CD4-positive, alpha-beta T cell treated with Interleukin-6 for 4 hours (primary cell): ENCODE measurements at regions not wholly inside any gene's neighbourhood (a gene's known extent, or its start where the extent isn't known, plus 50 kb on each side); places are given as distances from the start of the nearest gene placed in this dataset.
"Not testable (repeated sequence)": the region's sequence is repeated elsewhere in the genome, so short reads cannot be mapped to it uniquely, and the experiment has no call there.

Experiments used
- DNase-seq: peaks from one replicate; pipeline ENCODE4 v3.0.0-alpha.2; 2020; ENCODE audit warnings: mixed read lengths

- DNase-seq: not testable (repeated sequence)
Measured at GRCh38 chr15:24531235-24531634, 144.3 kb upstream of the NPAP1 start.

- DNase-seq: not testable (repeated sequence)
Measured at GRCh38 chr15:24534032-24534431, 141.5 kb upstream of the NPAP1 start.

DNA sequence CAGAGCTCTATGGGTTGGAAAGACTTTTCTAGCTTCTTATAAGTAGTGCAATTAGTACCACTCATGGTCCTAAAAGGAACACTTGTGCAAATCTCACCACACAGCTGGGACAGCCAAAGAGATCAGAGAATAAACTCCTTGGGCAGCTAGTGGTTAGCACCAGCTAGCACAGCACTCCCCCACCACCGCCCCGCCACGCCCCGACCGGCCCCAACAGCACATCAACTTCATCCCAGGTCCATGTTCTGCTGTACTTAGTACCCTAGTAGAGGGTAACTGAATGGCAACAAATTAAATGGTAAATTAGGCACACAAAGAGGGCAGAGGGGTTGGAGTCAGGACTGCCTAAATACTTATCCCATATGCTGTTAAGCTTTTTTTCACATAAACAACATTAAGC, 118.3 kb upstream of the NPAP1 start:
- DNase-seq: not testable (repeated sequence)

DNA sequence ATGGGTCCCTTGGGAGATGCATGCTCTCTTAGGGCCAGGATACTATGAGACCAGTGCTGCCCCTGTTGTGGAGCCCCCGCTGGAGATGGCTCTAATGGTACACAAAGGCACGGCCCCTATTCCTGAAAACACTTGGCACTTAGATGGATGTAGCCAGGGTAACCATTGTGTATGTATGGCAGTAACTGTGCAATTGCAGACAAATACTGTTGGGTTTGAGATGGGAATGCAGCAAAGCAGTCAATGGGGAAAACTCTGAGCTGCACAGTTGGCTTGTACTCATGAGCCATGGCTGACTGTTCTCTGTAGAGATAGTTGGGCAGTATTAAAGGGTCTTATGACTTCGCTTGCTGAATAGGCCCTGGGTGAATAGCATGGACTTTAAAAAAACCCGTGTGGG, 67.9 kb upstream of the NPAP1 start:
- DNase-seq: no peak

- DNase-seq: no peak
Measured at GRCh38 chr15:24617646-24618045, 57.9 kb upstream of the NPAP1 start.

- DNase-seq: no peak
Measured at GRCh38 chr15:24621630-24622215, 53.9 kb upstream of the NPAP1 start.
